SJCRH30 (cell line): ENCODE measurements at regions not wholly inside any gene's neighbourhood (a gene's known extent, or its start where the extent isn't known, plus 50 kb on each side); places are given as distances from the start of the nearest gene placed in this dataset.
A peak's percentile ranks its signal among the peaks of the same experiment; 100 is the strongest.

Experiments
- DNase-seq, 2 experiments: peaks; one replicate each; pipeline ENCODE4 v3.0.0-alpha.2; 2015 to 2020
- H3K27ac ChIP-seq: fragments of 250-450 bp; sonication (Bioruptor Pico); 2 replicates; pipeline ENCODE4 v1.5.1; 2020; ENCODE audit warnings: mild to moderate bottlenecking, moderate library complexity
- H3K27me3 ChIP-seq: fragments of 250-450 bp; sonication (Bioruptor Pico); 2 replicates; pipeline ENCODE4 v1.5.1; 2020; ENCODE audit warnings: mild to moderate bottlenecking, moderate library complexity
- H3K36me3 ChIP-seq: fragments of 250-450 bp; sonication (Bioruptor Pico); 2 replicates; pipeline ENCODE4 v1.5.1; 2020; ENCODE audit warnings: mild to moderate bottlenecking, moderate library complexity
- H3K4me1 ChIP-seq: fragments of 250-450 bp; sonication (Bioruptor Pico); 2 replicates; pipeline ENCODE4 v1.5.1; 2020; ENCODE audit warnings: mild to moderate bottlenecking, moderate library complexity
- H3K4me3 ChIP-seq: fragments of 250-450 bp; sonication (Bioruptor Pico); 2 replicates; pipeline ENCODE4 v1.5.1; 2020; ENCODE audit warnings: mild to moderate bottlenecking, moderate library complexity
- H3K9me3 ChIP-seq: fragments of 250-450 bp; sonication (Bioruptor Pico); replicated peaks from 2 replicates; pipeline ENCODE4 v1.5.1; 2020; ENCODE audit warnings: mild to moderate bottlenecking, moderate library complexity

GRCh38 chr14:73773441-73774240 is 59.5 kb upstream of the PNMA1 start:
- DNase-seq = no peak
- Histone ChIP-seq H3K27ac (no peak overlapping the region), H3K9me3 (no peaks in the 10 kb centered on the region), H3K27me3 (no peaks in the 10 kb centered on the region), H3K36me3 (0 out of 2 replicates have a peak, but pooled peaks cover 8% of the 10 kb centered on the region), H3K4me1 (peaks cover 24% of the 10 kb centered on the region), H3K4me3 (no peak overlapping the region)

- Histone ChIP-seq H3K4me1 (peaks cover 24% of the 10 kb centered on the region), H3K9me3 (no peaks in the 10 kb centered on the region), H3K36me3 (0 out of 2 replicates have a peak, but pooled peaks cover 5% of the 10 kb centered on the region), H3K27me3 (no peaks in the 10 kb centered on the region), H3K4me3 (no peak overlapping the region), H3K27ac (no peak overlapping the region)
- DNase-seq = peak; percentile 41 to 68
These were observed 57.9 kb upstream of the PNMA1 start for GRCh38 chr14:73771848-73772638.

DNA sequence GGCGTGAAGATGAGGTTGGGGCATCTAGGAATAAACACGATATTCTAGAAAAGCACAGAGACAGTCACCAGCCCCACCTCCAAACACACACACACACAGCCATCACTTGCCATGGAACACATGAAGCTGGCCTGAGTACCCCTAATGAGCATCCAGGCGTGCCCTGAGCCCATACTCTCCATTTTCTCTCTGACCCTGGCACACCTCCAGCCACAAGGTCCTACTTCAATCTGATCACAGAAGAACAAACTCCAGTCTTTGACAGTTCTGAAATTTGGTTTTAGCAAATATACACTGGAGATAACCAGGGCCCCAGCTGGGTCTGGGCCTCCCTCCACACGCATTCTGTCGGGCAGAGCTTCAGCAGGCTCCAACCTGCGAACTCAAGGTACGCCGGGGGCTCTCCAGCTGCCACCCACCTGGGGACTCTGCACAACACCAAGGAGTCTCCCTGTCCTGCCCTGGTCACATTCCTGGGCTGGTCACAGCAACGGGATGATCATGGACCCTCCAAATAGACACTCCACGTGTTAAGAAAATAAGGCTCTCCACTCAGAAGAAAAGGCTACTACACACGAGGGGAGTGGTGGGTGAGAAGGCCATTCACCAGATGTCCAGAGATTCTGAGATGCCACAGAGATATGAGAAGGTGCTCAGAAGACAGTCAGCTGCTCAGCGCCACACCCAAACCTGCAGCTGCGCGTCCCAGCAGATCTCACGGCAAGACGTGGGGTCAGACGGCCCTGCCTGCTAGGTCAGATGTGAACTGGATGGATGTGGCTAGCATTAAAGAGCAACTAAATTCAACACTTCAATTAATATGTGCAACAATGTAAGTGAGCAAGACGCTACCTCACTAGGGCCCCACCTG is 57.0 kb upstream of the PNMA1 start:
- Histone ChIP-seq H3K36me3 (0 out of 2 replicates have a peak, but pooled peaks cover 5% of the 10 kb centered on the region), H3K27ac (no peak overlapping the region), H3K4me3 (no peak overlapping the region), H3K4me1 (peaks cover 31% of the 10 kb centered on the region), H3K9me3 (no peaks in the 10 kb centered on the region), H3K27me3 (no peaks in the 10 kb centered on the region)
- no peak for DNase-seq

DNA sequence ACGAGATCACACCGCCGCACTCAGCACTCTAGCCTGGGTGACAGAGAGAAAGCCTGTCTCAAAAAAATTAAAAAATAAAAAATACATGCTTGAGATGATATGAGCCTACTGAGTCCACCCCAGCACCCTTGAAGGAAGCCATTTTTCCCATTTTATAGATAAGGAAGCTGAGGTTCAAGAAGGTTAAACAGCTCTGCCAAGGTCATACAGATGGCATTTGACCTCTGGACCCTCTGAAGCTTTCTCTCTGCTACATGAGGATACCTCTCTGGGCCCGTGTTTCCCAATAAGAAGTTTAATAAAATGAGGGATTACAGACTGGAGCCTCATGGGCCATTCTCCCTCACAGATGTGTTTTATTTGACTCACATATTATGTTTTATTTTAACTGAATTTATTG is 53.9 kb upstream of the PNMA1 start:
- Histone ChIP-seq H3K4me1 (peaks cover 58% of the 10 kb centered on the region), H3K9me3 (no peaks in the 10 kb centered on the region), H3K27ac (no peak overlapping the region), H3K4me3 (no peak overlapping the region), H3K36me3 (0 out of 2 replicates have a peak, but pooled peaks cover 5% of the 10 kb centered on the region), H3K27me3 (no peaks in the 10 kb centered on the region)
- DNase-seq = no peak

GRCh38 chr14:73764406-73765280 is 50.5 kb upstream of the PNMA1 start:
- Histone ChIP-seq H3K4me3 (no peak overlapping the region), H3K36me3 (no peaks in the 10 kb centered on the region), H3K27me3 (no peaks in the 10 kb centered on the region), H3K4me1 (peaks cover 59% of the 10 kb centered on the region), H3K9me3 (no peaks in the 10 kb centered on the region), H3K27ac (peak overlapping the region; percentile 74)
- peak; percentile 100 for DNase-seq
